OCI-LY3 (cell line): ENCODE measurements at regions not wholly inside any gene's neighbourhood (a gene's known extent, or its start where the extent isn't known, plus 50 kb on each side); places are given as distances from the start of the nearest gene placed in this dataset.

Experiments
- H2AFZ ChIP-seq: fragments of 200-600, 300-600 bp; shearing (Covaris generic); 2 replicates; pipeline ENCODE4 v1.6.0; 2014; ENCODE audit warnings: antibody characterized with exemption, low read depth, low read length
- H3K27ac ChIP-seq: fragments of 200-600, 300-600 bp; sonication (generic); 2 replicates; pipeline ENCODE4 v1.5.1; 2014; ENCODE audit warnings: mild to moderate bottlenecking, low read length, moderate library complexity, mixed read lengths
- H3K27me3 ChIP-seq: fragments of 200-600, 300-600 bp; sonication (generic); 2 replicates; pipeline ENCODE4 v1.6.1; 2014; ENCODE audit warnings: low read depth, low read length, mixed read lengths
- H3K36me3 ChIP-seq: fragments of 200-600, 300-600 bp; sonication (generic); replicated peaks from 2 replicates; pipeline ENCODE3; 2014; ENCODE audit warnings: low read depth, low read length, mixed read lengths
- H3K4me1 ChIP-seq: fragments of 300-600, 200-600 bp; sonication (generic); 2 replicates; pipeline ENCODE4 v1.6.1; 2014; ENCODE audit warnings: low read length, mixed read lengths
- H3K4me2 ChIP-seq: fragments of 200-600, 300-600 bp; sonication (generic); 2 replicates; pipeline ENCODE4 v1.6.1; 2014; ENCODE audit warnings: low read length, mixed read lengths
- H3K4me3 ChIP-seq: fragments of 300-600, 200-600 bp; sonication (generic); 2 replicates; pipeline ENCODE4 v1.5.1; 2014; ENCODE audit warnings: antibody characterized with exemption, mild to moderate bottlenecking, low read length, moderate library complexity
- H3K79me2 ChIP-seq: fragments of 300-600, 200-600 bp; shearing (Covaris generic); 2 replicates; pipeline ENCODE4 v1.6.1; 2014; ENCODE audit warnings: mild to moderate bottlenecking, low read length, mixed read lengths
- H3K9ac ChIP-seq: fragments of 300-600, 200-600 bp; shearing (Covaris generic); 2 replicates; pipeline ENCODE4 v1.6.0; 2014; ENCODE audit warnings: mild to moderate bottlenecking, low read length, moderate library complexity
- H3K9me3 ChIP-seq: fragments of 200-600, 300-600 bp; shearing (Covaris generic); 2 replicates; pipeline ENCODE4 v1.6.1; 2014; ENCODE audit warnings: low read length, mixed read lengths; ENCODE audit not compliant: insufficient read depth
- H4K20me1 ChIP-seq: fragments of 200-600, 300-600 bp; sonication (generic); 2 replicates; pipeline ENCODE4 v1.6.1; 2016; ENCODE audit warnings: low read length, mixed read lengths; ENCODE audit not compliant: insufficient read depth
- EZH2phosphoT487 ChIP-seq: fragments of 200-600 bp; shearing (Covaris generic); IDR thresholded peaks from 2 replicates; pipeline ENCODE4 v1.6.1; 2018; ENCODE audit warnings: antibody characterized with exemption, mixed run types, low read depth
- TF ChIP-seq, protein P1 (sequence below): fragments of 200-600, 300-600 bp; sonication (generic); IDR thresholded peaks from 2 replicates; pipeline ENCODE4 v1.5.1; 2014; ENCODE audit warnings: antibody characterized with exemption, low read length, low read depth

DNA sequence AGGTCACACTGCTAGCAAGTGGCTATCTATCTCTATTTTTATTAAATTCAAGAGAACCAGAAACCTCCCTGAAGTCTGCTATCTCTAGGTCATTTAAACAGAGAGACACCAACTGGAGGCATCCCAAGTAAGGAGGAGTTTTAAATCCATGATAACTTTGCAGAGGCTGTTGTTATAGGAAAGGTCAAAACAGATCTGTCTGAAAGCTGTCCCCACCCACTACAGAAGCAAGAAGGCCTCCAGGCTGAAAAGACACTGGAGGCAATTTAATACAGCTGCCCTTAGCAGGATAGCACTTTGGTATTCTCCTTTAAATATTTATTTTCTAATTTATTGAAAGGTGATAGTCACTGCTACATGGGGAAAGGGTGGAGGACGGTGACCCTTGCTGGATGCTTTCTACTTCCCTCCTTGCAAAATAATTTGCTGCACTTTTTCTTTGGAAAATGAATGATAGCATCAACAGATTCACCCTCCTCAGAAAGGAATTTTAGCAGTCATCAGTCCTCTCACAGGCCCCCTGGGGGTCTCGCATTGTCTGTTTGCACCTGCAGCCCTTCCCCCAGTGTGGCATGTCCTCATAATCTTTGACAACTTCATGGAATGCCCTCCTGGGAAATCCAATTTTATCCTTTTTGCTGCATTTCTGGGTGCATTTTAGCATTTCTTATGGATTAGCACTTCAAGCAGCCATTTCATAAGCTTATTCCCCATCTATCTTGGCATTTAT lies 429.5 kb upstream of the TNP1 start:
- Histone ChIP-seq H3K4me3 (no peak overlapping the region), H3K4me2 (no peak overlapping the region), H3K27ac (no peak overlapping the region)

GRCh38 chr2:217288472-217289063 lies 428.7 kb upstream of the TNP1 start:
- Histone ChIP-seq H3K9me3 (no peaks in the 10 kb centered on the region), H3K4me2 (no peak overlapping the region)
- TF ChIP-seq EZH2phosphoT487, result no peak
- TF ChIP-seq, protein P1, sequence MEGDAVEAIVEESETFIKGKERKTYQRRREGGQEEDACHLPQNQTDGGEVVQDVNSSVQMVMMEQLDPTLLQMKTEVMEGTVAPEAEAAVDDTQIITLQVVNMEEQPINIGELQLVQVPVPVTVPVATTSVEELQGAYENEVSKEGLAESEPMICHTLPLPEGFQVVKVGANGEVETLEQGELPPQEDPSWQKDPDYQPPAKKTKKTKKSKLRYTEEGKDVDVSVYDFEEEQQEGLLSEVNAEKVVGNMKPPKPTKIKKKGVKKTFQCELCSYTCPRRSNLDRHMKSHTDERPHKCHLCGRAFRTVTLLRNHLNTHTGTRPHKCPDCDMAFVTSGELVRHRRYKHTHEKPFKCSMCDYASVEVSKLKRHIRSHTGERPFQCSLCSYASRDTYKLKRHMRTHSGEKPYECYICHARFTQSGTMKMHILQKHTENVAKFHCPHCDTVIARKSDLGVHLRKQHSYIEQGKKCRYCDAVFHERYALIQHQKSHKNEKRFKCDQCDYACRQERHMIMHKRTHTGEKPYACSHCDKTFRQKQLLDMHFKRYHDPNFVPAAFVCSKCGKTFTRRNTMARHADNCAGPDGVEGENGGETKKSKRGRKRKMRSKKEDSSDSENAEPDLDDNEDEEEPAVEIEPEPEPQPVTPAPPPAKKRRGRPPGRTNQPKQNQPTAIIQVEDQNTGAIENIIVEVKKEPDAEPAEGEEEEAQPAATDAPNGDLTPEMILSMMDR, result no peak

More for the DNA sequence above, 429.5 kb upstream of the TNP1 start:
- TF ChIP-seq, protein P1, result no peak
- H3K27me3 ChIP-seq, result peaks cover 5% of the 10 kb centered on the region; the same call in 1 of the 2 replicates
- no peak overlapping the region for H2AFZ ChIP-seq
- H4K20me1 ChIP-seq, result no peaks in the 10 kb centered on the region
- no peaks in the 10 kb centered on the region for H3K4me1 ChIP-seq
- H3K9me3 ChIP-seq, result no peaks in the 10 kb centered on the region
- H3K36me3 ChIP-seq, result no peaks in the 10 kb centered on the region
- H3K79me2 ChIP-seq, result no peaks in the 10 kb centered on the region
- H3K9ac ChIP-seq, result no peak overlapping the region

GRCh38 chr2:217286833-217287232 lies 427.0 kb upstream of the TNP1 start:
- no peak for TF ChIP-seq EZH2phosphoT487
- TF ChIP-seq, protein P1, result no peak
- no peak overlapping the region for H2AFZ ChIP-seq
- H3K9ac ChIP-seq, result no peak overlapping the region

More at GRCh38 chr2:217288472-217289063, 428.7 kb upstream of the TNP1 start:
- no peak overlapping the region for H2AFZ ChIP-seq
- no peaks in the 10 kb centered on the region for H4K20me1 ChIP-seq
- H3K79me2 ChIP-seq, result no peaks in the 10 kb centered on the region
- H3K27me3 ChIP-seq, result peaks cover 2% of the 10 kb centered on the region; the same call in 1 of the 2 replicates
- no peaks in the 10 kb centered on the region for H3K4me1 ChIP-seq
- no peak overlapping the region for H3K4me3 ChIP-seq
- no peak overlapping the region for H3K27ac ChIP-seq
- H3K36me3 ChIP-seq, result no peaks in the 10 kb centered on the region
- H3K9ac ChIP-seq, result no peak overlapping the region

GRCh38 chr2:217285926-217286325 lies 426.1 kb upstream of the TNP1 start:
- Histone ChIP-seq H3K4me3 (no peak overlapping the region), H3K27me3 (no peaks in the 10 kb centered on the region), H2AFZ (no peak overlapping the region), H3K27ac (no peak overlapping the region), H3K9ac (no peak overlapping the region), H3K9me3 (no peaks in the 10 kb centered on the region), H3K4me1 (no peaks in the 10 kb centered on the region), H3K4me2 (no peak overlapping the region), H3K36me3 (no peaks in the 10 kb centered on the region), H3K79me2 (no peaks in the 10 kb centered on the region), H4K20me1 (no peaks in the 10 kb centered on the region)
- TF ChIP-seq, protein P1, result no peak
- no peak for TF ChIP-seq EZH2phosphoT487

More at GRCh38 chr2:217286833-217287232, 427.0 kb upstream of the TNP1 start:
- no peak overlapping the region for H3K4me2 ChIP-seq
- H3K27ac ChIP-seq, result no peak overlapping the region
- H3K4me1 ChIP-seq, result no peaks in the 10 kb centered on the region
- H3K4me3 ChIP-seq, result no peak overlapping the region
- H4K20me1 ChIP-seq, result no peaks in the 10 kb centered on the region
- no peaks in the 10 kb centered on the region for H3K79me2 ChIP-seq
- no peaks in the 10 kb centered on the region for H3K27me3 ChIP-seq
- no peaks in the 10 kb centered on the region for H3K36me3 ChIP-seq
- H3K9me3 ChIP-seq, result no peaks in the 10 kb centered on the region
